GM08714 (cell line): ENCODE measurements at regions not wholly inside any gene's neighbourhood (a gene's known extent, or its start where the extent isn't known, plus 50 kb on each side); places are given as distances from the start of the nearest gene placed in this dataset.

Experiments
- H3K4me3 ChIP-seq: fragments of 200-500 bp; sonication (Bioruptor generic); 2 replicates; pipeline ENCODE4 v1.5.1; 2014; ENCODE audit warnings: mild to moderate bottlenecking, low read length, inconsistent platforms
- ZNF274 ChIP-seq: IDR thresholded peaks from 2 replicates; pipeline ENCODE4 v1.6.1; 2012; ENCODE audit warnings: mild to moderate bottlenecking, low read depth, low read length

DNA sequence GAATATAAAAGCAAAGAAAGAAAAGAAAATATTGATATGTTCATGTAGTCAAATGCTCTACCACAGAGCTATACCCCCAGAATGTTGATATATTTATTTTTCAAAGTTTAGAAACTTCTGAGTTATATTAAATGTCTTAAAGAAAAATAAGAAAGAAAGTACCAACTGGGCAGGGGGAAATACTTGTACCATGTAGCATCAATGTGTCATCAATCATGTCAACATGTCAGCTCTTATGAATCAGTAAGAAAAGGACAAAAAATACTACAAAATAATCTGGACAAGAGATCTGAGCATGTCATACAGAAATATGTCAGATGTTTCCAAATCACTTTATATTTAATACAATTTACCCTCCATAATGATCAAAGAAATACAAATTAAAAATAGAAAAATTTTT, 595.1 kb upstream of the ATP2B1 start:
- no peak for TF ChIP-seq ZNF274
- H3K4me3 ChIP-seq = no peak overlapping the region

DNA sequence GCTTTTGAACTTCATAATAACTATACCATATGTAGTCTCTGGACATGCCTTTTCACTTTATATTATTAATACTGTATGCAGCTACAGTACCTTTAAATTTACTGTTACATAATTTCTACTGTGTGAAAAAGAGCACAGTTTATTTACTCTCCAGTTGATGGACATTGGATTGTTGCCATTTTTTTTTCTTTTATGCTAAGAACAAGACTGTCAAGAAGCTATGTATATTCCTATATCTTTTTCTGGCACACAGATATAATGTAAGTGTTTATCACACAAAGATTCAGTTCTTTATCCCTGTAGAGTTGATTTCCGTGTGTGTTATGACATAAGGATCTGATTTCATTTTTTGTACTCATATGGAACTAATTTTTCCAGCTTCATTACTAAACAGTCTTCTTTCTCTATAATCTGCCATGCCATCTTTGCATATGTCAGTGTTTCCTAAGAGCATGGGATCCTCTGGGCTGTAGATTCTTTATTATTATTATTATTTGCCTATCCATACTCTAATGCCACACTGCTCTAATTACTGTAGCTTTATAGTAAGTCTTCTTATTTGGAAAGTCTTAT, 593.0 kb upstream of the ATP2B1 start:
- H3K4me3 ChIP-seq = no peak overlapping the region
- TF ChIP-seq ZNF274 = no peak

DNA sequence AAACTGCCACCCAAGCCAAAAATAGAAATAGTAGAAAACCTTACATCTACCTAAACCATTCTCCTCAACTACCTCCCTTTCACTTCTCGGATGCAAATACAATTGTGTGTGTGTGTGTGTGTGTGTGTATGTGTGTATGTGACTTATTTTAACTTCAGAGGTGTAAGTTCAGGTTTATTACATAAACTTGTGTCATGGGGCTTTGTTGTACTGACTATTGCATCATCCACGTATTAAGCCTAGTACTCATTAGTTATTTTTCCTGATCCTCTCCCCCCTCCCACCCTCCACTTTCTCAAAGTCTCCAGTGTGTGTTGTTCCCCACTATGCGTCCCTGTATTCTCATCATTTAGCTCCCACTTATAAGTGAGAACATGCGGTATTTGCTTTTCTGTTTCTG, 592.5 kb upstream of the ATP2B1 start:
- no peak for TF ChIP-seq ZNF274

DNA sequence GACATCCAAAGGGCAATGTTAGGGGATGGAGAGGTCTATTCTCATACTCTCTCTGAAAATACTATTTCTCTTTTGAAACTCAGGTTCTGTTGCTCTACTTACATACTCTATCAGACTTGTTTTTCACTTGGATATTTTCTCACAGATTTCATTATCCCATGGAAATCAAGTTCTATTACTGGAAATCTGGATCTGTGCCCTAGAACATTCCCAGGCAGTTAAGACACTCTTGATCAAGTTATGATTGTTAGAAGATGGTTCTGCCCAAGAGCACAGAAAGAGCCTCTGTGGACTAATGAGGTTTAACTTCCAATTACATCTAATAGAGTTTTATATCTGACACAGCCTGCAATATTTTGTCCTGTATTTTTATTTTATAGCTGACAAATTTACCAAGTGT, 591.0 kb upstream of the ATP2B1 start:
- H3K4me3 ChIP-seq = no peak overlapping the region

More for the DNA sequence above, 592.5 kb upstream of the ATP2B1 start:
- no peak overlapping the region for H3K4me3 ChIP-seq

DNA sequence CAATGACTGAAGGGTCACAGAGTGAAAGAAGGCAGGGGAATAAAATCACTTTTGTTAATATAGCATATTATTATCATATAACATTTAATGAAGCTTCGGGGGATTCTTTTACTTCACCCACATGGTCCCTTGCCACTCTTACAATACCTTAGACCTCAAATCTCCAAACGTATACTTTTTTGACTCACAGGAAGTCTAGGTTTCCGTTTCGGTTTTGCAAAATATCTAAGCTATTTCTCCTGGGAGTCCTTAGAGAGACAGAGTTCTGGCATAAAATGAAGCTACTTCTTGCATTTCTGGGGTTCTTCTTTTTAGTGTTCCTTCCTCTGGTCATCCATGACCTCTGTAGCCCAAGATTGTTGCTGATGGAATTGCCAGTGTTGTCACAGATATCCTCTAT, 590.5 kb upstream of the ATP2B1 start:
- TF ChIP-seq ZNF274 = no peak
- no peak overlapping the region for H3K4me3 ChIP-seq

More for the DNA sequence above, 591.0 kb upstream of the ATP2B1 start:
- no peak for TF ChIP-seq ZNF274

DNA sequence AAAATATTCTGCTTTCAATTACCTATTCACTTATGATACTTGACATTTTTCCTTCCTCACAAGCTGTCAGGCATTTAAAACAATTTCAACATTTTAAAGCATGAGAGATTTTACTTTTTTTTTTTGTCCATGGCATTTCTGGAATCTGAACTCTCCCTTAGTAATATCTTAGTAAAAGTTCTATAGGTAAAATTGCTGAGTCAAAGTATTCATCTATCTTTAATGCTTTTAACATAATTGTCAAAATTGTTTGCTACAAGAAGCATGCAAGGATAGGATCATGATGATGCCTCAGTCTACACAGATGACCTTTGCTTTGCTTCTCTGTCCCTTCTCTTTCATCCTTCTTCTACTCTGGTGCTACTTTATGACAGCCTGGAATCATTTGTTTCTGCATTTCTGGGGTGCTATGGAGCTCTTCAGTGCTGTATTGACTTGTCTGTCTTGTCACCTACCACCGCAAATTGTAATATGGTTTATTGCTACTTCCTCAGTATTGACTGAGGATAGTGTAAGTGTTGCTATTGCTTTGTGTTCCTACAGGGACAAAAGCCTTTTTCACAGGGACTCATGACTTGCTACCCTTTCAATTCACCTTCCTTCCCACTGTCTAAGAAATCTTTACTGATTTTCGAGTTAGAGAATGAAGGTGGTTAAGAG, 589.8 kb upstream of the ATP2B1 start:
- TF ChIP-seq ZNF274 = no peak
- H3K4me3 ChIP-seq = no peak overlapping the region

DNA sequence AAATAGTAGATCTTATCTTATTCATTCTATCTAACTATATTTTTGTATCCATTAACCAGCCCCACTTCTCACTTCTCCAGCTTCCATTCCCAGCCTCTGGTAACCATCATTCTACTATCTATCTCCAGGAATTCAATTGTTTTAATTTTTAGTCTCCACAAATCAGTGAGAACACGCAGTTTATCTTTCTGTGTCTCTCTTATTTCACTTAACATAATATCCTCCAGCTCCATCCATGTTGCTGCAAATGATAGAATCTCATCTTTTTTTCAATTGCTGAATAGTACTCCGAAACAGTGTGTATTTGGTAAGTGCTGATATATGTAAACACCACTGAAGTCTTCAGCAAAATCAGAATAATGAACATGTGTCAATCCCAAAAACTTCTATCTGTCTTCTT, 587.2 kb upstream of the ATP2B1 start:
- H3K4me3 ChIP-seq = no peak overlapping the region
- no peak for TF ChIP-seq ZNF274

DNA sequence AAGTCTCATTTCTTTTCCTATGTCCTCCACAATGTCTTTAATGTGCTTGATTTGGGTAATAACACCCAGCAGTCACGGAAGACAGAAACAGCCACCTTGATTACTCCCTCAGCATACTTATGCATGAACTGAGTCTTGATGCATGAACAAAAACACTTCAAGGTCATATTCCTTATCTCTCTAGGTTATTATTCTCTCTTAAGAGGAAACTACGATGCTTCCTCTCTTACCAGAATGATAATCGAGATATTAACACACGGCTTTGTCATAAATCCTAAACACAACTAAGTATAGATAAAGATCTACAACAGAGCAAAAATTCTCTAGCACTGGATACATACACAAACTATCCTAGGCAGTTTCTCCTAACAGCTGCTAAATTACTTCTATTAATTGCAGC, 583.5 kb upstream of the ATP2B1 start:
- no peak overlapping the region for H3K4me3 ChIP-seq
- TF ChIP-seq ZNF274 = no peak

DNA sequence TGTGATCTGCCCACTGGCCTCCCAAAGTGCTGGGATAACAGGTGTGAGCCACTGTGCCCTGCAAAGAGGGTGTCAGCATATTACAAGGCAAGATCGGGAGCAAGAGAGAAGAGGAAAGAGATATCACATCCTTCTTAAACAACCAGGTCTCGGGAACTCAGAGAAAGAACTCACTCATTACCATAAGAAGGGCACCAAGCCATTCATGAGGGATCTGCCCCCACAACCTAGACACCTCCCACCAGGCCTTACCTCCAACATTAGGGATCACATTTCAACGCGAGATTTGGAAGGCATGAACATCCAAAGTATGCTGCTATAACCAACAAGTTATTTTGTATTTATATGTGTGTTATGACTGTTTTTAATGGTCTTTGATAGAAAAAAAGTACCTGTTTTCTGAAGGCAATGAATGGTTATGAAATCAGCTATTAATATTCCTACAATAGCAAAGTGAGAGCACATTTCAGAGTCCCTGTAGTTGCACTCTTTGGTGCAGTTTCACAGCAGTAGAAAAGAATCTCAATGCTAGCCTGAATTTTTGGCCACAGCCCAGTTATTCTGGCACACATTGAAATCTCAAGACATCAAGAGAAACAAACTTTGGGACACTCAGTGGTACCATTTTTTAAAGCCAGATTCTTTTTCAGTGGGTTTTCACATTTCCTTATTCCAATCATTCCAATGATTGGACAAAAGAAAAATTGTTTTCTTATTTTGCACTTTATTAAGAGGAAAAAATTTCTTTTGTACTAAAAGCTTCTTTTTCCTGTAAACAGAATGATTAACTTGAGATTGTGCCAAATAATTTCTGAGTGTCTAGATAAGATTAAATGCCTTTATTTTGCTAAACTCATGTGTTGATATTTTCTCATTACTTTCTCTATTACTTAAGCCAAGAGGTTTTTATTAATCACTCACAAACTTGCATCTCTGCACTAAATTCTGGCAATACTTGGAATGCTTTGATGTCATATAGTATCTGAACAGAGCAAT, 582.6 kb upstream of the ATP2B1 start:
- H3K4me3 ChIP-seq = no peak overlapping the region
- TF ChIP-seq ZNF274 = no peak

DNA sequence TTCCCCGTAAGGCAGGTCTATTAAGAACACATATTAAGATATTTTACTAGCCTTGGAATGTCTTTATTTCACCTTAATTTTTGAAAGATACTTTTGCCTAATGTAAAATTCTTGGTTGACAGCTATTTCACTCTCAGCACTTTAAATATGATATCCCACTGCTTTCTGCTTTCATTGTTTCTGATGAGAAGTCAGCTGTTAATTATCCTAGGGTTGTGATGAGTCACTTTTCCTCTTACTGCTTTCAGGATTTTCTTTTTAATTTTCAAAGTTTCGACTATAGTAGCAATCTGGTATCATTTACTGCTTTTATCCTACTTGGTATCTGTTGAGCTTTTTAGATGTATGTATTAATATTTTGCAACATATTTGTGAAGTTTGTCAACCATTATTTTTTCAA, 578.9 kb upstream of the ATP2B1 start:
- no peak for TF ChIP-seq ZNF274
- no peak overlapping the region for H3K4me3 ChIP-seq

DNA sequence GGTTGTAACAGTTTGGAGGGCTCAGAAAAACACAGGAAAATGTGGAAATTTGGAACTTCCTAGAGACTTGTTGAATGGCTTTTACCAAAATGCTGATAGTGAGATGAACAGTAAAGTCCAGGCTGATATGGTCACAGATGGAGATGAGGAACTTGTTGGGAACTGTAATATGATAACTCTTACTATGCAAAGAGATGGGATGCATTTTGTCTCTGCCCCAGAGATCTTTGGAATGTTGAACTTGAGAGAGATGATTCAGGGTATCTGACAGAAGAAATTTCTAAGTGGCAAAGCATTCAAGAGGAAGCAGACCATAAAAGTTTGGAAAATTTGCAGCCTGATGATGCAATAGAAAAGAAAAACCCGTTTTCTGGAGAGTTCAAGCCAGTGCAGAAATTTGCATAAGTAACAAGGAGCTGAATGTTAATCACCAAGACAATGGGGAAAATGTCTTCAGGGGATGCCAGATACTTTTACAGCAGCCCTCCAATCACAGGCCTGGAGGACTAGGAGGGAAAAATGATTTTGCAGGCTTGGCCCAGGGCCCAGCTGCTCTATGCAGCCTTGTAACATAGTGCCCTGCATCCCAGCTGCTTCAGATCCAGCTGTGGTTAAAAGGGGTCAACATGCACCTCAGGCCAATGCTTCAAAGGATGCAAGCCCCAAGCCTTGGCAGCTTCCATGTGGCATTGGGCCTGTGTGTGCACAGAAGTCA, 572.7 kb upstream of the ATP2B1 start:
- no peak for TF ChIP-seq ZNF274

DNA sequence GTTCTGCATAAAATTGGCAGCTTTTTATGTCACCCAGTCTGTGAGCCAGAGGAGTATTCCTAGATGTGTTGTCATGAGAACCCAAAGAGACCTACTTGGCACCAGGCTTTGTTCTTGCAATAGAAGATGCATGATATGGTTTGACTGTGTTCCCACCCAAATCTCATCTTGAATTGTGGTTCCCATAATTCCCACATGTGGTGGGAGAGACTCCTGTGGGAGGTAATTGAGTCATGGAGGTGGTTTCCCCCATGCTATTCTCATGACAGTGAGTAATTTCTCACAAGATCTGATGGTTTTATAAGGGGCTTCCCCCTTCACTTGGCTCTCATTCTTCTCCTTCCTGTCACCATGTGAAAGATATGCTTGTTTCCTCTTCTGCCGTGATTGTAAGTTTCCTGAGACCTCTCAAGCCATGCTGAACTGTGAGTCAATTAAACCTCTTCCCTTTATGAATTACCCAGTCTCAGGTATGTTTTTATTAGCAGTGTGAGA, 572.0 kb upstream of the ATP2B1 start:
- no peak for TF ChIP-seq ZNF274
- H3K4me3 ChIP-seq = no peak overlapping the region

More for the DNA sequence above, 572.7 kb upstream of the ATP2B1 start:
- H3K4me3 ChIP-seq = no peak overlapping the region

DNA sequence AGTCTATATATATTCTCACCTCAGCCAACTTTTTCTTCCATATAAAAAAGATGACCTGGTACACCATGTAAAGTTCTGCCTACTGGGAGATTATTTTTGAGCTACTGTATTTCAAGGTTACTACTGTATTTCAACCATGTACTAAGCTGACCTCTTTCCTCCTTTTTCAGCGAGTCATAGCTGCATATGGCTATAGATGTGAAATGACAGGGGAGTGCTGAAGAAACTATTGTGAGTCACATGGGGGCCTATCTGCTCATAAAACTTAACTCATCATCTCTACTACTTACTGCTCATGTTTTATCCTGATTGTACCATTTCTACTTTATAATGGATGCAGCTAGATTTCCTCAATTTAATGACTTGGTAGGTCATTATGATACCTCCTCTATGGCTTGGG, 571.4 kb upstream of the ATP2B1 start:
- no peak overlapping the region for H3K4me3 ChIP-seq
- TF ChIP-seq ZNF274 = no peak

DNA sequence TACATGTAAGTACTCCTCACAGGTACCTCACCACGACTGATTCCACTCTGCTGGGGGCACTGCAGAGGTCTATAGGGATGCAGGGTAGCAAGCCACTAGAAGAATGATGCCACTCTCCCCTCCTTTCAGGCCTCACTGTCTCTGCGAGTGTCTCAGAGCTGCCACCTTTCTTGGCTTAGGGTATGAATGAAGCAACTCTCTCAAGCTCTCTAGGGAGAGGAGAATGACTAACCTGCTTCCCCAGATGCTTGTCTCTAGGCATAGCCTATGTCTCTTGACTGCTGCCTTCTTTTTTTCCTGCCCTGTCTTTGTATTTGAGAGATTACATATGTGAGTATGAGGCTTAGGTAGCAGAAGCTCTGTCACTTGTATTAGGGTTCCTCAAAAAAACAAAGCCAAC, 566.5 kb upstream of the ATP2B1 start:
- H3K4me3 ChIP-seq = no peak overlapping the region
- no peak for TF ChIP-seq ZNF274
